NT2/D1 (cell line): ENCODE measurements at regions not wholly inside any gene's neighbourhood (a gene's known extent, or its start where the extent isn't known, plus 50 kb on each side); places are given as distances from the start of the nearest gene placed in this dataset.

Experiments used
- DNase-seq: peaks from one replicate; pipeline ENCODE4 v3.0.0-alpha.2; 2011; ENCODE audit warnings: low read depth, low spot score
- H3K27me3 ChIP-seq: 2 replicates; pipeline ENCODE4 v1.6.0; 2011; ENCODE audit warnings: mild to moderate bottlenecking; ENCODE audit not compliant: insufficient read length, insufficient read depth
- H3K36me3 ChIP-seq: 2 replicates; pipeline ENCODE4 v1.6.1; 2011; ENCODE audit warnings: mild to moderate bottlenecking, low read length, mixed read lengths; ENCODE audit not compliant: insufficient read depth, insufficient read length
- H3K4me1 ChIP-seq: 2 replicates; pipeline ENCODE4 v1.5.1; 2011; ENCODE audit not compliant: insufficient read depth, insufficient read length
- H3K4me3 ChIP-seq: 2 replicates; pipeline ENCODE4 v1.5.1; 2011; ENCODE audit warnings: low read depth; ENCODE audit not compliant: insufficient read length
- H3K9ac ChIP-seq: 2 replicates; pipeline ENCODE4 v1.6.0; 2011; ENCODE audit warnings: low read depth; ENCODE audit not compliant: insufficient read length
- H3K9me3 ChIP-seq: 2 replicates; pipeline ENCODE4 v1.5.1; 2011; ENCODE audit warnings: mild to moderate bottlenecking, low read length; ENCODE audit not compliant: insufficient read depth
- SUZ12 ChIP-seq: IDR thresholded peaks from 2 replicates; pipeline ENCODE4 v1.6.1; 2011; ENCODE audit not compliant: insufficient read length, insufficient read depth; ENCODE audit errors: extremely low read depth
- YY1 ChIP-seq: IDR thresholded peaks from 2 replicates; pipeline ENCODE4 v1.6.1; 2011; ENCODE audit not compliant: insufficient read length, insufficient read depth
- ZNF274 ChIP-seq: IDR thresholded peaks from 2 replicates; pipeline ENCODE4 v1.6.1; 2011; ENCODE audit warnings: mild to moderate bottlenecking, low read depth, low read length

DNA sequence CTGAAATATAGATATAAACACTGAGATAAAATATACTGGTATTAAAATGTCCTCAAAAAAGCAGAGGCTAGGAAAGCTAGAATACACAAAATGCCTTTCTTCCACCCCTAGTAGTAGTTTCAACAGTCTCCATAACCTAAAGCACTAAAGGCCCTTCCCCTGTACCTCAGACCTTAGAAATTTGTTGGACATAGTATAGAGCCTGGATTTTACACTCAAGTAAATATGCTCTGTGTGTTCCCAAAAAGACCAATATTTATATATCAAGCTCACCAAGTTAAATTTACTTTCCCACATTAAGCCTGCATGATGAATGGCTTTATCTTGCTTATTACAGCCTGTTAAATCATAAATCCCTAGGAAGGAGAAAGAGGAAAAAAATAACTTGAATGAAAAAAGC is 378.7 kb upstream of the AZI2 start:
- Histone ChIP-seq H3K4me3 (no peak overlapping the region), H3K36me3 (no peaks in the 10 kb centered on the region), H3K4me1 (no peaks in the 10 kb centered on the region), H3K9me3 (no peaks in the 10 kb centered on the region), H3K27me3 (no peaks in the 10 kb centered on the region), H3K9ac (no peak overlapping the region)
- no peak for DNase-seq
- no peak for TF ChIP-seq SUZ12
- TF ChIP-seq ZNF274 = no peak
- no peak for TF ChIP-seq YY1

DNA sequence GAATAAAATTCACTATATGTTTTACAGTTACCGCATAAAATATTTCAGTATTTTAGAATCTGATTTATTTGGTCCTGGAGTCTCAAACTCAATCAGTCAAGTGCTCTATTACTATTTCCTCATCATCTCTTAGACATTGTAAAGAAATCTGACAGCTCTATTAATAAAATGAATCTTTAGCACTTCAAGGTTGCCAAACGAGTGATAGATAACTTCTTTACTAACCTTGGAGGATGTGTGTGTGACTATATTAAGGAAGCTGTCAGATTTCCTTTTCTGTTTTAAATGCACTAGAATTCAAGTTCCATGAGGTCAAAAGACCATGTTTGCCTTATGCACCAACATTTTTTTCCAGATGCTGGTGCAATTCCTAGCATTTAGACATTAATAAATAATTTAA is 389.8 kb upstream of the AZI2 start:
- Histone ChIP-seq H3K9me3 (no peaks in the 10 kb centered on the region), H3K36me3 (no peaks in the 10 kb centered on the region), H3K27me3 (no peaks in the 10 kb centered on the region), H3K9ac (no peak overlapping the region), H3K4me3 (no peak overlapping the region), H3K4me1 (no peaks in the 10 kb centered on the region)
- no peak for DNase-seq
- TF ChIP-seq YY1 (no peak), ZNF274 (no peak), SUZ12 (no peak)

DNA sequence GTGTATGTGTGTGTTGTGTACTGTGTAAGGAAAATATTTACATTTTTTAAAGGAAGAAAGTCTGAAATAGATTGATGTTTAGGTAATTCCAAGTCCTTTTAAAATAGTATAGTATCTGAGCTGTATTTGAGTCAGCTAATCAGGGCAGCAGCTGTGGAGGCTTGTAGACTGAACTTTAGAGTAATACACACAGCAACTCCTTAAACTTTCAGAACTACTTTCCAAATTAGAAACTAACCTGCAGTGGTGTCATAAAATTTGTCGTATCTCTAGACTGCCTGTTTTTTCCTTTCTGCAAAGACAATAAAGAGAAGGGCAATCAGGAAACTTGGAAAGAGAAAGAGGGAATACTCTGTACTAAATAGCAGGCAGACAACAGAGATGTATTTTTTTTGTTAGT is 391.0 kb upstream of the AZI2 start:
- Histone ChIP-seq H3K4me3 (no peak overlapping the region), H3K9me3 (no peaks in the 10 kb centered on the region), H3K27me3 (no peaks in the 10 kb centered on the region), H3K9ac (no peak overlapping the region), H3K4me1 (no peaks in the 10 kb centered on the region), H3K36me3 (no peaks in the 10 kb centered on the region)
- TF ChIP-seq YY1 (no peak), SUZ12 (no peak), ZNF274 (no peak)
- DNase-seq = no peak

- TF ChIP-seq SUZ12 (no peak), ZNF274 (no peak), YY1 (no peak)
- Histone ChIP-seq H3K9me3 (no peaks in the 10 kb centered on the region), H3K9ac (no peak overlapping the region), H3K27me3 (no peaks in the 10 kb centered on the region), H3K4me3 (no peak overlapping the region), H3K36me3 (no peaks in the 10 kb centered on the region), H3K4me1 (no peaks in the 10 kb centered on the region)
- no peak for DNase-seq
Observed at GRCh38 chr3:28743271-28743670, 394.6 kb upstream of the AZI2 start.

GRCh38 chr3:28743831-28744230 is 395.2 kb upstream of the AZI2 start:
- no peaks in the 10 kb centered on the region for H3K36me3 ChIP-seq
- no peak overlapping the region for H3K4me3 ChIP-seq
- no peak for TF ChIP-seq YY1
- no peak for TF ChIP-seq SUZ12
- TF ChIP-seq ZNF274 = no peak
- H3K27me3 ChIP-seq = no peaks in the 10 kb centered on the region
- no peak for DNase-seq
- H3K4me1 ChIP-seq = no peaks in the 10 kb centered on the region
- no peak overlapping the region for H3K9ac ChIP-seq
- H3K9me3 ChIP-seq = no peaks in the 10 kb centered on the region

DNA sequence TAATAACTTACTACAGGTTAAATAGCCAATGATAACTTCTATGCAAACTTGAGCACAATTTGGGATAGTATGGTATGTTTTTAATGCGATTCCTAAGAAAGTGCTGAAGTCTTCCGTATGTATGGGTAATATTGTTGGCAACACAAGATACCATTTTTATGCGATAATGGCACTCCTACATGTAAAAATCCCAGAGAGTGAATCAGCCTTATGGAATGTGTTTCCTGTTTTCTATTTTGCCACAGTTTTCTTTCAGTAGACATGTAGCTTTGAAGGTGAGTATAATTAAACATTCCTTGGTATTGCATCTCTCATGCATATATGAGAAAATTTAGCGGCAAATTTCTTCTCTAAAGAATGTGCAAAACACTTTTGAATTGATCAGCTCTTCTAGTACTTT is 396.8 kb upstream of the AZI2 start:
- Histone ChIP-seq H3K4me1 (no peaks in the 10 kb centered on the region), H3K36me3 (no peaks in the 10 kb centered on the region), H3K9ac (no peak overlapping the region), H3K4me3 (no peak overlapping the region), H3K9me3 (peaks cover 4% of the 10 kb centered on the region; the same call in 1 of the 2 replicates), H3K27me3 (no peaks in the 10 kb centered on the region)
- TF ChIP-seq SUZ12 = no peak
- no peak for TF ChIP-seq ZNF274
- no peak for TF ChIP-seq YY1
- no peak for DNase-seq

GRCh38 chr3:28745916-28746617 is 397.4 kb upstream of the AZI2 start:
- Histone ChIP-seq H3K27me3 (no peaks in the 10 kb centered on the region), H3K4me3 (no peak overlapping the region), H3K9ac (no peak overlapping the region), H3K36me3 (no peaks in the 10 kb centered on the region), H3K4me1 (no peaks in the 10 kb centered on the region), H3K9me3 (peaks cover 10% of the 10 kb centered on the region; the same call in 1 of the 2 replicates)
- TF ChIP-seq ZNF274 = no peak
- TF ChIP-seq SUZ12 = no peak
- no peak for TF ChIP-seq YY1
- no peak for DNase-seq

- TF ChIP-seq YY1 = no peak
- Histone ChIP-seq H3K9ac (no peak overlapping the region), H3K9me3 (peaks cover 11% of the 10 kb centered on the region; the same call in 1 of the 2 replicates), H3K27me3 (no peaks in the 10 kb centered on the region), H3K4me1 (no peaks in the 10 kb centered on the region), H3K4me3 (no peak overlapping the region), H3K36me3 (no peaks in the 10 kb centered on the region)
- no peak for DNase-seq
Observed at GRCh38 chr3:28746990-28747389, 398.4 kb upstream of the AZI2 start.
